ENCODE measurements at regions not wholly inside any gene's neighbourhood (a gene's known extent, or its start where the extent isn't known, plus 50 kb on each side); places are given as distances from the start of the nearest gene placed in this dataset.

DNA sequence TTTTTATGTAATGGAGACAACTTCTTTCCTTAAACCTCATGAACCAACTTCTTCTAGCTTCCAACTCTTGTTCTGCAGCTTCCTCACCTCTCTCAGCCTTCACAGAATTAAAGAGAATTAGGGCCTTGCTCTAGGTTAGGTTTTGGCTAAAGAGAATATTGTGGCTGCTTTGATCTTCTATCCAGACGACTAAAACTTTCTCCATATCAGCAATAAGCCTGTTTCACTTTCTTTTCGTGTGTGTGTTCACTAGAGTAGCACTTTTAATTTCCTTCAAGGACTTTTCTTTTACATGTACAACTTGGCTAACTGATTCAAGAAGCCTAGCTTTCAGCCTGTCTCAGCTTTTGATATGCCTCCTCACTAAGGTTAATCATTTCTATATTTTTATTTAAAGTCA is 596.1 kb upstream of the NRSN1 start:
- no peak overlapping the region for H3K4me3 ChIP-seq
- H3K4me1 ChIP-seq, result no peaks in the 10 kb centered on the region
- intact Hi-C loops (cut with DNase I), result no loop called here
- H3K27me3 ChIP-seq, result no peaks in the 10 kb centered on the region
- H3K36me3 ChIP-seq, result no peaks in the 10 kb centered on the region
- no peak overlapping the region for H3K27ac ChIP-seq
- H3K9me3 ChIP-seq, result no peaks in the 10 kb centered on the region
- TF ChIP-seq, protein P1, sequence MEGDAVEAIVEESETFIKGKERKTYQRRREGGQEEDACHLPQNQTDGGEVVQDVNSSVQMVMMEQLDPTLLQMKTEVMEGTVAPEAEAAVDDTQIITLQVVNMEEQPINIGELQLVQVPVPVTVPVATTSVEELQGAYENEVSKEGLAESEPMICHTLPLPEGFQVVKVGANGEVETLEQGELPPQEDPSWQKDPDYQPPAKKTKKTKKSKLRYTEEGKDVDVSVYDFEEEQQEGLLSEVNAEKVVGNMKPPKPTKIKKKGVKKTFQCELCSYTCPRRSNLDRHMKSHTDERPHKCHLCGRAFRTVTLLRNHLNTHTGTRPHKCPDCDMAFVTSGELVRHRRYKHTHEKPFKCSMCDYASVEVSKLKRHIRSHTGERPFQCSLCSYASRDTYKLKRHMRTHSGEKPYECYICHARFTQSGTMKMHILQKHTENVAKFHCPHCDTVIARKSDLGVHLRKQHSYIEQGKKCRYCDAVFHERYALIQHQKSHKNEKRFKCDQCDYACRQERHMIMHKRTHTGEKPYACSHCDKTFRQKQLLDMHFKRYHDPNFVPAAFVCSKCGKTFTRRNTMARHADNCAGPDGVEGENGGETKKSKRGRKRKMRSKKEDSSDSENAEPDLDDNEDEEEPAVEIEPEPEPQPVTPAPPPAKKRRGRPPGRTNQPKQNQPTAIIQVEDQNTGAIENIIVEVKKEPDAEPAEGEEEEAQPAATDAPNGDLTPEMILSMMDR (IDR thresholded peaks at IDR 0.05), result no peak
- ATAC-seq (no peak), DNase-seq (no peak)

DNA sequence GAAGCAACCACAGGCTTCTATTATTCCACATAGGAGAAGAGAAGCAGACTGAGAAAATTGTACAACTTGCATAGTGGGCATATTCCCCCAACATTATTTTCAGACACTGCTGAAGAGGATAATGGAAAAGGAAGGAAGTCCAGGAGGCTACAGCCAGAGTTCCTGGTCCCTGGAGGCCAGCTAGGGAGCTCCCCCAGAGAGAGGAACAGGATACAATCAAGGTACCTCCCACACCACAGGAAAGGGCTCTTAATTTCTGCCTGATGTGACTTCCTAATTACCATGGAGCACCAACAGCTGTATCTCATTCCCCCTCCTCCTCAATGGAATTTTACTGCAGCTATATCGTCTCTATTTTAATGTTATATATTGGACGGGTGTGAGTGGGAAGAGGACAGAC is 594.3 kb upstream of the NRSN1 start:
- Histone ChIP-seq H3K4me3 (no peak overlapping the region), H3K9me3 (no peaks in the 10 kb centered on the region), H3K27ac (no peak overlapping the region), H3K36me3 (no peaks in the 10 kb centered on the region), H3K4me1 (no peaks in the 10 kb centered on the region), H3K27me3 (no peaks in the 10 kb centered on the region)
- ATAC-seq, result no peak
- TF ChIP-seq, protein P1 (IDR thresholded peaks at IDR 0.05), result no peak
- intact Hi-C loops (cut with DNase I), result no loop called here
- no peak for DNase-seq

DNA sequence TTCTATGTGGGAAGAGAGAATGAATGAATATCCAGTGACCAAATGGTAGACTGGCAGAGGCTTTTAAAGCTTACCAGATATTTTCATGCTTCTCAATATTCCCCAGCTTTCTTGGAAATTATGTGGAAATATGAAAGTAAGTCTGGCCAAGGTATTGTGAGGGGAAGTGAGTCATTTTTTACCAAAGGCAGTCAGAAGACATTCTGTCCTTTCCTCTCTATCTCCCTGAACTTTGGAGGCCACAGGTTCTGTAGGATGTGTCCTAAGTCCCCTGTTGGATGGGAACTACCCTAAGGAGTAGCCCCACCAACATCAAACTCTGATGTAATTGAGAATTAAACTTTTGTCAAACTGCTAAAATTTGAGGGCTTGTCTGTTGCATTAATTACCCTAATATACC is 593.8 kb upstream of the NRSN1 start:
- H3K36me3 ChIP-seq, result no peaks in the 10 kb centered on the region
- no peaks in the 10 kb centered on the region for H3K9me3 ChIP-seq
- no peaks in the 10 kb centered on the region for H3K27me3 ChIP-seq
- no peaks in the 10 kb centered on the region for H3K4me1 ChIP-seq
- H3K27ac ChIP-seq, result no peak overlapping the region
- intact Hi-C loops (cut with DNase I), result no loop called here
- TF ChIP-seq, protein P1 (IDR thresholded peaks at IDR 0.05), result no peak
- H3K4me3 ChIP-seq, result no peak overlapping the region
- DNase-seq, result no peak
- no peak for ATAC-seq

DNA sequence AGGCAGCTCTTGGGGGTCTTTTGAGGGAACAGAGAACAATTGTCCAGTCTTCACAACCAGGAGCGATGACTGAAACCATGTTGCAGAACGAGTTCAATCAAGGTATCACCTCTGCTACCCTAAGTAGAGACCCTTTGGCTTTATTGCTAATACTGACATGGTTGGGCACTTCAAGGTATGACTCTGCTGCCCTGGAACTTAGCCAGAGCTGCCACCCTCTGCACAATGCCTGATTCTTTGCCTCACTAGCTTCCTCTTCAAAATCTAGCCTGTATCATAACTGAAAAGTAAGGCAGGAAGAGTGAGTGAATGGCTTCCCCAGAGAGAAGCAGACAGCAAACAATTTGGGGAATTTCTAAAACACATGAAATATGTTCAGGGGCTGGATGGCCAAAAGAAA is 592.7 kb upstream of the NRSN1 start:
- Histone ChIP-seq H3K4me1 (no peaks in the 10 kb centered on the region), H3K4me3 (no peak overlapping the region), H3K9me3 (no peaks in the 10 kb centered on the region), H3K36me3 (no peaks in the 10 kb centered on the region), H3K27ac (no peak overlapping the region), H3K27me3 (no peaks in the 10 kb centered on the region)
- TF ChIP-seq, protein P1 (IDR thresholded peaks at IDR 0.05), result no peak
- DNase-seq (no peak), ATAC-seq (no peak)
- intact Hi-C loops (cut with DNase I), result no loop called here

DNA sequence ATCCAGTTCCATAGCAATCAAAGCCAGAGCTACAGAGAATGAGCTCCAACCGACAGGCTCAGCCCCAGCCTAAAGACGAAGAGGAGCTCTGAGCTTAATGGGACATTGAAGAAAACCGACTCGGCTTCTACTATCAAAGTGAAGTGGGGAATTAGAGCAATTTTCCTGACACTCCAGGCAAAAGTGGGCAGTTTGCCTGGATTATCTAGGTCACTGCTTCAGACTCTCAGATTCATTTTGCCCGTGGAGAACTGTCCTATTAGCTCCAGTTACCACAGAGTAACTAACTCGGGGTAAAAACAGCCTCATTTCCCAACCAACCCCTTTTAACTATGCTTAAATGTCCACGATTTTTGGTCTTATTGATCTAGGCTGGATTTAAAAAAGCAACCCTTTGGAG is 592.1 kb upstream of the NRSN1 start:
- TF ChIP-seq, protein P1 (IDR thresholded peaks at IDR 0.05), result no peak
- H3K36me3 ChIP-seq, result no peaks in the 10 kb centered on the region
- no peak overlapping the region for H3K4me3 ChIP-seq
- no peak for ATAC-seq
- H3K9me3 ChIP-seq, result no peaks in the 10 kb centered on the region
- no peaks in the 10 kb centered on the region for H3K4me1 ChIP-seq
- no peak for DNase-seq
- intact Hi-C loops (cut with DNase I), result no loop called here
- H3K27me3 ChIP-seq, result no peaks in the 10 kb centered on the region
- H3K27ac ChIP-seq, result no peak overlapping the region

DNA sequence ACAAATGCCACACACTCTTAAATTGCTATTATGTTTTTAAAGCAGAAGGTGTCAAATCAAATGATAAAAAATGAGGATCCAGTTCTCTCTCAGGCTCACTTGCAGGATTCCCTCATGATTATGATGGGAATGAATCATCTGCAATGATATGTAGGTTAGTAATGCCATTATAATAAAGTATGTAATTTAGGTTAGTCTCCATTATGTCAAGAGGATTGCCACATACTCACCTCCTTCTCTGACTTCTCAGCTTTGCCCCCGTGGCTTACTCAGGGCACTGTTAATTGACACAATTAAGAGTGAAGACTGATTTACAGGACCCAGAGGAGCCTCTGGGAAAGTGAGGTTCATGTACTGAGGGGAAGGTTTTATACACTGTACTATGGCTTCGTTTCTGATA is 591.7 kb upstream of the NRSN1 start:
- no peak overlapping the region for H3K4me3 ChIP-seq
- H3K4me1 ChIP-seq, result no peaks in the 10 kb centered on the region
- ATAC-seq (no peak), DNase-seq (no peak)
- TF ChIP-seq, protein P1 (IDR thresholded peaks at IDR 0.05), result no peak
- H3K36me3 ChIP-seq, result no peaks in the 10 kb centered on the region
- no peaks in the 10 kb centered on the region for H3K9me3 ChIP-seq
- intact Hi-C loops (cut with DNase I), result no loop called here
- no peak overlapping the region for H3K27ac ChIP-seq
- no peaks in the 10 kb centered on the region for H3K27me3 ChIP-seq
